ENCODE measurements at regions not wholly inside any gene's neighbourhood (a gene's known extent, or its start where the extent isn't known, plus 50 kb on each side); places are given as distances from the start of the nearest gene placed in this dataset.

GRCh38 chr2:136281281-136282114, 163.5 kb upstream of the CXCR4 start:
- TF ChIP-seq CTCF (conservative IDR thresholded peaks at IDR 0.05; ENCODE audit: low read depth, low read length) (no peak), EZH2 (IDR thresholded peaks at IDR 0.05; ENCODE audit: borderline replicate concordance, low read depth, low read length, poor library complexity, severe bottlenecking) (no peak)
